Endodermal cell (in vitro differentiated cells): ENCODE measurements at regions not wholly inside any gene's neighbourhood (a gene's known extent, or its start where the extent isn't known, plus 50 kb on each side); places are given as distances from the start of the nearest gene placed in this dataset.

Experiments
- DNase-seq: peaks from one replicate; pipeline ENCODE4 v3.0.0-alpha.2; 2017
- H3K27ac ChIP-seq: 2 replicates; pipeline ENCODE4 v1.5.1; 2013; ENCODE audit warnings: mild to moderate bottlenecking, low read depth, low read length, moderate library complexity
- H3K27me3 ChIP-seq: 2 replicates; pipeline ENCODE4 v1.6.1; 2013; ENCODE audit warnings: mild to moderate bottlenecking, low read length, moderate library complexity; ENCODE audit not compliant: insufficient read depth, control insufficient read depth, poor library complexity, severe bottlenecking
- H3K36me3 ChIP-seq: 2 replicates; pipeline ENCODE4 v1.7.0; 2013; ENCODE audit warnings: mild to moderate bottlenecking, low read length, moderate library complexity; ENCODE audit not compliant: control insufficient read depth, insufficient read depth
- H3K4me1 ChIP-seq: one replicate; pipeline ENCODE4 v1.7.0; 2013; ENCODE audit warnings: low read length; ENCODE audit not compliant: control insufficient read depth, insufficient read depth
- H3K4me3 ChIP-seq: 2 replicates; pipeline ENCODE4 v1.5.1; 2013; ENCODE audit warnings: mild to moderate bottlenecking, low read length, moderate library complexity
- H3K9ac ChIP-seq: 2 replicates; pipeline ENCODE4 v1.6.1; 2013; ENCODE audit warnings: mild to moderate bottlenecking, low read length, moderate library complexity; ENCODE audit not compliant: poor library complexity, severe bottlenecking; ENCODE audit errors: extremely low read depth
- H3K9me3 ChIP-seq: 2 replicates; pipeline ENCODE4 v1.6.1; 2013; ENCODE audit warnings: mild to moderate bottlenecking, low read length, moderate library complexity; ENCODE audit not compliant: control insufficient read depth
- H3K27ac Mint-ChIP-seq: 2 replicates; pipeline ENCODE4 v1.8.0; 2020; ENCODE audit warnings: mixed read lengths
- H3K27me3 Mint-ChIP-seq: 2 replicates; pipeline ENCODE4 v1.8.0; 2021; ENCODE audit warnings: mild to moderate bottlenecking, mixed read lengths; ENCODE audit not compliant: insufficient read depth
- H3K36me3 Mint-ChIP-seq: 2 replicates; pipeline ENCODE4 v1.8.0; 2020; ENCODE audit warnings: low read depth, mixed read lengths
- H3K4me1 Mint-ChIP-seq: 2 replicates; pipeline ENCODE4 v1.8.0; 2020; ENCODE audit warnings: mixed read lengths
- H3K4me3 Mint-ChIP-seq: 2 replicates; pipeline ENCODE4 v1.8.0; 2020; ENCODE audit warnings: mild to moderate bottlenecking, moderate library complexity, mixed read lengths
- H3K9me3 Mint-ChIP-seq: 2 replicates; pipeline ENCODE4 v1.8.0; 2020; ENCODE audit warnings: mild to moderate bottlenecking, mixed read lengths
- CTCF ChIP-seq: fragments of 200-600 bp; sonication (generic); conservative IDR thresholded peaks from 2 replicates; pipeline ENCODE4 v1.5.0; 2021; ENCODE audit warnings: antibody characterized with exemption, mild to moderate bottlenecking
- WGBS, 2 experiments: methylation state at CpG; one replicate each; pipeline versions ENCODE4 v1.1.5 to v1.1.7; 2013; ENCODE audit warnings: missing lambda C conversion rate in 2 of 2, mixed read lengths in 1 of 2; ENCODE audit not compliant: insufficient coverage in 1 of 2, insufficient read length in 1 of 2; 5-methylcytosine and 5-hydroxymethylcytosine counted together

- no peak overlapping the region for H3K4me3 ChIP-seq
- TF ChIP-seq CTCF: no peak
- WGBS, 2 experiments: 83% methylated on average over 1 of the region's 2 CpGs; no CpG with 5 or more reads in 1 of the 2 experiments
- no peaks in the 10 kb centered on the region for H3K27me3 ChIP-seq
- Mint-ChIP-seq H3K4me3 (no peak overlapping the region), H3K4me1 (no peaks in the 10 kb centered on the region), H3K27ac (no peak overlapping the region), H3K36me3 (no peaks in the 10 kb centered on the region), H3K9me3 (no peaks in the 10 kb centered on the region), H3K27me3 (no peaks in the 10 kb centered on the region)
- H3K9ac ChIP-seq: no peak overlapping the region
- no peaks in the 10 kb centered on the region for H3K9me3 ChIP-seq
- no peak overlapping the region for H3K27ac ChIP-seq
- no peaks in the 10 kb centered on the region for H3K36me3 ChIP-seq
- H3K4me1 ChIP-seq: no peaks in the 10 kb centered on the region
- DNase-seq: no peak
Measured at GRCh38 chr2:144947709-144948037, 427.8 kb upstream of the ZEB2 start.

GRCh38 chr2:144946263-144946662, 426.3 kb upstream of the ZEB2 start:
- no peaks in the 10 kb centered on the region for H3K36me3 ChIP-seq
- H3K36me3 Mint-ChIP-seq: no peaks in the 10 kb centered on the region
- no peak for DNase-seq
- no peak overlapping the region for H3K27ac Mint-ChIP-seq
- no peak for TF ChIP-seq CTCF
- H3K9me3 Mint-ChIP-seq: no peaks in the 10 kb centered on the region
- H3K9ac ChIP-seq: no peak overlapping the region
- no peak overlapping the region for H3K4me3 ChIP-seq
- H3K4me1 Mint-ChIP-seq: no peaks in the 10 kb centered on the region
- H3K27me3 Mint-ChIP-seq: no peaks in the 10 kb centered on the region
- no peak overlapping the region for H3K4me3 Mint-ChIP-seq
- H3K4me1 ChIP-seq: no peaks in the 10 kb centered on the region
- 92 to 100% methylated on average over 1 of the region's 1 CpG for WGBS, 2 experiments
- H3K27ac ChIP-seq: no peak overlapping the region
- no peaks in the 10 kb centered on the region for H3K27me3 ChIP-seq
- no peaks in the 10 kb centered on the region for H3K9me3 ChIP-seq

- H3K4me1 ChIP-seq: no peaks in the 10 kb centered on the region
- no peaks in the 10 kb centered on the region for H3K36me3 Mint-ChIP-seq
- no peaks in the 10 kb centered on the region for H3K27me3 Mint-ChIP-seq
- H3K27me3 ChIP-seq: no peaks in the 10 kb centered on the region
- no peak overlapping the region for H3K4me3 Mint-ChIP-seq
- TF ChIP-seq CTCF: no peak
- no peaks in the 10 kb centered on the region for H3K9me3 ChIP-seq
- no peak overlapping the region for H3K27ac Mint-ChIP-seq
- H3K9me3 Mint-ChIP-seq: no peaks in the 10 kb centered on the region
- no peaks in the 10 kb centered on the region for H3K36me3 ChIP-seq
- WGBS, 2 experiments: 92 to 100% methylated on average over 1 to 5 of the region's 5 CpGs
- no peak for DNase-seq
- H3K27ac ChIP-seq: peak overlapping the region; percentile 33
- no peaks in the 10 kb centered on the region for H3K4me1 Mint-ChIP-seq
- H3K9ac ChIP-seq: no peak overlapping the region
- H3K4me3 ChIP-seq: no peak overlapping the region
Measured at GRCh38 chr2:144944546-144945220, 424.8 kb upstream of the ZEB2 start.
